ENCODE measurements at regions not wholly inside any gene's neighbourhood (a gene's known extent, or its start where the extent isn't known, plus 50 kb on each side); places are given as distances from the start of the nearest gene placed in this dataset.
"Not testable (repeated sequence)": the region's sequence is repeated elsewhere in the genome, so short reads cannot be mapped to it uniquely, and the experiment has no call there.

DNA sequence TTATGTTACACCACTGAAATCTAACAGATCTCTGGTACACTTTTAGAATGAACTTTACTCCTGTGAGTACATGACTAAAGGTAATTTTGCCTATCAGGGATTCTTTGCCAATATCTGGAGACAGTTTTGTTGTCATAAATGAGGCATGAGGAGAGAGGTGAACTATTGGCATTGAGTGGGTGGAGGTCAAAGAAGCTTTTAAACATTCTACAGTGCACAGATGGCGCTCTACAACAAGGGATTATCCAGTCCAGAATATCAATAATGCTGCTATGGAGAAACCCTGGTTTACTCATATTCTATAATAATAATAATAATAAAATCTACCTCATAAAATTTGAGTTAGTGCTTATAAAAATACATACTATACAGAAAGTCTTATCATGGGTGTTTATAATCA lies 702.3 kb downstream of the SI start:
- DNase-seq (ENCODE audit: low read depth), result no peak

GRCh38 chr3:164375538-164375937 lies 702.8 kb downstream of the SI start:
- DNase-seq (ENCODE audit: low read depth), result no peak

DNA sequence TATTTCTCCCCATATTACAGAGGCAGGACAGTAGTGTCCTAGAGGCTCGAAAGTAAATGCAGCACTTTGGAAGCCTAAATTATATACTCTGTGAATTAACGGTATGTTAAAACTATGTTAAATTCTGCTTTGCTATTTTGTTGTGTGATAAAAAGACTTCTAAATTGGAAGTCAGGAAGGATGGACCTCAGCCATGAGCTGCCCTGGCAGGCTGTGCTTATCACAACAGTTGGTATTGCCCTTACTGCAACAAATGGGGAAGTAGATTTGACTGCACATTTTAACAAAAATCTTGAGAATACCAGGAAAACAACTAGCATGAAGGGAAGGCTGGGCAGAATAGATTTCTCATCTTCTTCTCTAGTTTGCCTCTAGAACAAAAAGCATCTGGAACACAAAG lies 706.6 kb downstream of the SI start:
- no peak for DNase-seq (ENCODE audit: low read depth)

- no peak for DNase-seq (ENCODE audit: low read depth)
Observed at GRCh38 chr3:164370970-164371369, 707.3 kb downstream of the SI start.

DNA sequence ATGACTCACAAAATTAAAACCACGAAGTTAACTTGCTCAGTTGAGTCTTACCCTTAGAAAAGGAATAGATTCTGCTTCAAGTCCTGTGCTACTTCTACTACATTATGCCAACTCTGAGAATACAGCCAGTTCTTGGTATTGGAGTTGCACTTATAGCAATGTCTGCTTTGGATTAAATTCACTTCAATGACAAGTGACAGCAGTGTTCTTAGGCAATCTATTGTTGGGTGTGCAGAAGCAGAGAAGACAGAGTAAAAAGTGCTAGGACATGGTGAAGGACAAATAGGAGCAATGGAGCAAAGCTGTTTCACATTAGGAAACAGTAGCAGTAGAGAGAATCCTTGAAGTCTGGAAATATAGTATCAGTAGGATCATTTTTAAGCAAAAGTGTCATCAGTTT lies 713.1 kb downstream of the SI start:
- no peak for DNase-seq (ENCODE audit: low read depth)

- DNase-seq (ENCODE audit: low read depth), result no peak
Observed at GRCh38 chr3:164364111-164364510, 714.2 kb downstream of the SI start.

GRCh38 chr3:164360738-164361406 lies 717.4 kb downstream of the SI start:
- DNase-seq (ENCODE audit: low read depth), result no peak

DNA sequence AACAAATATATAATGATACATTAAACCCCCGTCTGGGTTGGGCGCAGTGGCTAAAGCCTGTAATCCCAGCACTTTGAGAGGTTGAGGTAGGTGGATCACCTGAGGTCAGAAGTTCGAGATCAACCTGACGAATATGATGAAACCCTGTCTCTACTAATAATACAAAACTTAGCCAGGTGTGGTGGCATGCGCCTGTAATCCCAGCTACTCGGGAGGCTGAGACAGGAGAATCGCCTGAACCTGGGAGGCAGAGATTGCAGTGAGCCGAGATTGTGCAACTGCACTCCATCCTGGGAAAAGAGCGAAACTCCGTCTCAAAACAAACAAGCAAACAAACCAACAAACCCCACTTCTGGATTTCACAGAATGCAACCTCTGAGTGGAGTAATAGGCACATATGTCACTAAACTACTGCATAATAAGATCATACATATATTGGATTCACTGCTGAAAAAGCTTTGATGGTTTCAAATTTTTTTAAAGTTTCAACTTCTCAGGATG lies 718.2 kb downstream of the SI start:
- DNase-seq (ENCODE audit: low read depth), result no peak

DNA sequence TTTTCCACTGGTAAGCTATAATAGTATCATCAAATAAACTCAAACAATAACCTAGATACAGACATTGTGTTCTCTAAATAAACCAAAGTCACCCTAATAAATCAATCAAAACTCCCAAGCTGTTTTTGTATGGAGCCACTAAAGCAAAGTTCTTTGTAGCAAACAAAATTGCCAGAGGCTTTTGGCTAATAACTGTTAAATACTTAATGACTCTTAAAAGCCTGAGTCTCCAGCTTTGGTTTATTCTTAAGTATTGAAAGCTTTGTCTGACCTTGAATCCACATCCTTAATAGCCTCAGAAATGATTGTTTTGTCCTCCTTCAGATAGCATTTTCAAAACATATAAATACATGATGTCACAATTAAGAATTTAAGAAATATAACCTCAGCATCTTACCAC lies 725.3 kb downstream of the SI start:
- DNase-seq (ENCODE audit: low read depth), result no peak

DNA sequence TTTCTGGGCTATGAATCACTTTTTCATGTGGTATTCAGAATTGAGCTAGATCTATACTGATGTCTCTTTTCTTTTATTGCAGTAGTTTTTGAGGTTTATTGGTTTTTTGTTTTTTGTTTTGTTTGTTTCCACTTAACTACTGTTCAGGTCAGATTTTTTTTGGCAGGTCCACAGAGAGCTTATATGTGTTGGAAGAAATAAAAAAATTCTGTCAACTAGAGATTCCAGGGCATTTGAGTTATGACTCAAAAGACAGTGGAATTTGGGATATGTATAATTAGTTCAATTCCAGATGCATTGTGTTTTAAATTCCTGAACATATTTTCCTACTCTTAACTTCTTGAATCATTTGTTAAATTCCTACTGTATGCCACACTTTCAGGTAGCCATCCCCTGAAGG lies 727.2 kb downstream of the SI start:
- DNase-seq (ENCODE audit: low read depth), result no peak

GRCh38 chr3:164342206-164342605 lies 736.1 kb downstream of the SI start:
- DNase-seq (ENCODE audit: low read depth), result not testable (repeated sequence)

GRCh38 chr3:164341086-164341485 lies 737.2 kb downstream of the SI start:
- DNase-seq (ENCODE audit: low read depth), result no peak

GRCh38 chr3:164340273-164340672 lies 738.0 kb downstream of the SI start:
- DNase-seq (ENCODE audit: low read depth), result no peak

DNA sequence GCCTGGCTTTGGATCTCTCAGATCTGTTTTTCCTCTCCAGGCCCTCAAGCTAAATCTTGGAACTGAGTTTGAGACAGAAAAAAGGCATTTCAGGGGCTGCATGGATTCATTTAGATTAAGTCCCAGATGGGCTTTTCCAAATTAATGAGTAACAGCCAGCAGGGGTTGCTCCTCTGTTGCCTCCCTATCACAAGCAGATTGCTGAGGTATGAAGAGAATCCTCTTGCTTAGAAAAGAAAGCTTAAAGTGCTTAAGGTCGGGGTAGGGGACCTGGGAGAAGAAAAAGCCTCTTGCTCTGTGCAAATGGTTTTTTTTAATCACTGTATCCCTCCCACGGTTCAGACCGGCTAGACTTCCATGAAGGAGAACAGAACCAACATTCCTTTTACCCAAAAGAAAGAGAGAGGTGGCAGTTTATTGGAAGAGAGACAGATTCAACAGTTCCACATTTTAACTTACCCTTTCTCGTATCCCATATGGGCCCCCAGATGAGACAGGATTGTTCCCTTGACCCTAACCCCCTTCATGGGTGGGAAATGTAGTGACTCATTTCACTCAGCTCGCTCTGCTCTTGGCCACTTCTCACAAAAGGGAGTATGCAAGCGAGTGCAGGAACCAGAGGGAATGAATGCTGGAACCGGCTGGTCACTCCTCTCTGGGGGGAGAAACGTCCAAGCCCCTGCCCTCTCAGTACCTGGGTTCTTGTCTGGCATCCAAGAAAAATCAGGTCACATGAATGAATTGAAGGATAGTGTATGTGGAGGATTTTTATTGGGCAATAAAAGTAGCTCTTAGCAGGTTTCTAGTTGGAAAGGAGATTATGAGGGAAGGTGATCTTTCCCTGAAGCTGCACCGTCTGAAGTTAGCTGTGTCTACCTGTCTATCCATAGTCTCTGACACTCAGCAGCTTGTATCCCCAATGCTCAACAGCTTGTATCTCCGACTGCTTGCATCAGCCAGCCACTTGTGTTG lies 745.2 kb downstream of the SI start:
- DNase-seq (ENCODE audit: low read depth), result no peak

DNA sequence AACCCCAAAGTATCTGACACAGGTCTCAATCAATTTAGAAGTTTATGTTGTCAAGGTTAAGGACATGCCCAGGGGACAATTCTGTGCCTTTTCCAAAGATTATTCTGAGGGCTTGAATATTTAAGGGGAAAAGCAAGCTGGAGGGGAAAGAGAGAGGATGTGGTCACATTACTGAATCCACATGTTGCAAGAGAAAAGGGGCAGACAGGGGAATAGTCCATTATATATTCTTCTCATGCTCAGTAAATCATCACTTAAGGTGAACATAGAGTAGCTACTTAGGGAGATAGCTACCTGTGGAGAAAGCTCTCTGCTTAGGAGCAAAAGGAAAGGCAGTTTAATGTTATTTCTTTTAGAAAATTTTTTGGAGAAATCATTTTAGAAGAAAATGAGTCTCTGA lies 751.6 kb downstream of the SI start:
- no peak for DNase-seq (ENCODE audit: low read depth)

- no peak for DNase-seq (ENCODE audit: low read depth)
Observed at GRCh38 chr3:164320962-164321361, 757.3 kb downstream of the SI start.

DNA sequence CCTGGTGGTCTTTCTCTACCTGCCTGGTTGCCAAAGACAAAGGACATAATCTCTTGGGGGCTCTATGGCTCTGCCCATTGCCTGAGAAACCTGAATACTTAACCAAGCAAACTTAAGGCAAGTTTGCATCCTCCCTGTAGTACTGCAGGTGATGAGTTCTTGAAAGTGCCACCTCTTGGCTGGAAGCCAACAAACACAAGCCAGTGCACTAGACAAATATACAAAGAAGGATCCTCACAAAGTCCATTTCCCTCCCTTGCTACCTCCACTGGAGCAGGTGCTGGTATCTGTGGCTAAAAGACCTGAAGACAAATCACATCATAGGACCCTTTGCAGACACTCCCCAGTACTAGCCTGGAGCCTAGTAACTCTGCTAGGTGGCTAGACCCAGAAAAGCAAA lies 772.3 kb downstream of the SI start:
- DNase-seq (ENCODE audit: low read depth), result no peak

DNA sequence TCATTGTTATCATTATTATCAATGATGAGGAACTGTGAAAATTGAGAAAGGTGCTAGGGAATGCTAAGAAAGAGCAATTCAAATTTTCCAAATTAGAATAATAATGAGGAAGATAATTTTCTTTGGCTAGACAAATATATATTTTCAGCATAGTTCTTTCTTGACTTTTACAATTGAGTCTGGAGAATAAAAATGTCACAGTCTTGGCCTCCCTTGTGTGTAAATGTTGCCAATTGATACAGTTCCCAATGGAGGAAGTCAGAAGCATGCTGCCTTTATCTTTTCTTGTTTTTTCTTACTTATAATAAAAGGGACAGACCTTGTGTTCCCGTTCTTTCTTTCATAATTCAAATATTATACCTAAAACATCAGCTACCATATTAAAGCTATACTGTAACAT lies 774.4 kb downstream of the SI start:
- no peak for DNase-seq (ENCODE audit: low read depth)

- DNase-seq (ENCODE audit: low read depth), result no peak
Observed at GRCh38 chr3:164302622-164303021, 775.7 kb downstream of the SI start.

DNA sequence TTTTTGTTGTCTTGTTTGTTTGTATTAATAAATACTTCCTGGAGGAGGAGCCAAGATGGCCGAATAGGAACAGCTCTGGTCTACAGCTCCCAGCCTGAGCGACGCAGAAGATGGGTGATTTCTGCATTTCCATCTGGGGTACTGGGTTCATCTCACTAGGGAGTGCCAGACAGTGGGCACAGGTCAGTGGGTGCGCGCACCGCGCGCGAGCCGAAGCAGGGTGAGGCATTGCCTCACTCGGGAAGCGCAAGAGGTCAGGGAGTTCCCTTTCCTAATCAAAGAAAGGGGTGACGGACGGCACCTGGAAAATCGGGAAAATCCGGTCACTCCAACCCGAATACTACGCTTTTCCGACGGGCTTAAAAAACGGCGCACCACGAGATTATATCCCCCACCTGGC lies 786.8 kb downstream of the SI start:
- DNase-seq (ENCODE audit: low read depth), result not testable (repeated sequence)

DNA sequence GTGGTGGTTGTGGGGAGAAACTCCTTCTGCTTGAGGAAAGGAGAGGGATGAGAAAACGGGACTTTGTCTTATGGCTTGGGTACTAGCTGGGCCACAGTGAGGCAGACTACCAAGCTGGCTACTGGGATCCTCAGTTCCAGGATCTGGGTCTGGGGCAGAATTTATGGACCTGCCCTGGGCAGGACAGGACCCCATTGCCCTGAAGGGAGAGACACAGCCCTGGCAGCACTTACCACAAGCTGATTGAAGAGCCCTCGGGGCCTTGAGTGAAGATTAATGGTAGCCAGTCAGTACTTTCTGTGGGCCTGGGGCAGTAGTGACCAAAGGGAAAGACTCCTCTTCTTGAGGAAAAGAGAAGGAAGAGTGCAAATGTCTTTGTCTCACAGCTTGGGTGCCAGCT lies 799.7 kb downstream of the SI start:
- DNase-seq (ENCODE audit: low read depth), result no peak

DNA sequence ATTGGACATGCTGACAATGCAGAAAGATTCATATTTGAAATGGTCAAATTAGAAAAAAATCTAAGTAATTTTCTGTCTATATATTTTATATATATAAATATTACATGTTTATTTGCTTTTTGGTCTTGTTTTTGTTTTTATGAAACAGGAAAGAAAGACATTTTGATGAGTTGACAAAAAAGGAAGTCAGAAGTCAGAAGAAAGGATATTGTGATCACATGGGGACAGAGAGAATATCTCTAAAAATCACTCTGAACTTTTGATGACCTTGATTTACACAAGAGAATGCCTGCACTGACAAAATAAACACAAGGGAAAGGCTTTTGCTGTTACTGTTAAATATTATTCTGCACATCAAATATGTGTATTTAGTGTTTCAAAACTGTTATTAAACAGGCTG lies 811.2 kb downstream of the SI start:
- DNase-seq (ENCODE audit: low read depth), result no peak

DNA sequence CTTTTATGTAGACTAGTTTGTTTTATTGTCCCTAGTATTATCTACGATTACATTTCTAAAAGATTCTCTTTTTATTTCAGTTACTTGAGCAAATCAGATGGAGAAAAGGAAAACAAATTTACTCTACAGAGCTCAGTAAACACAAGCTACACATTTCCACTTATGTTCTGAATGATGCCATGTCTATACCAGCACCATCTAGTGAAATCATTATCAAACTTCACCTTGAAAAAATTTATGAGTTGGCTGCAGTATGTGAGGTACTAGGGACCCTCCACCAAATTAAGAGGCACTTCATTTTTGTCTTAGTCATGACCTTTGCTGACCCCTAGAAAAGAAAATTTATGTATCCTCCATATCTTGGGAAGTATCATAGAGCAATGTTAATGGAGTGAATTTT lies 827.4 kb downstream of the SI start:
- no peak for DNase-seq (ENCODE audit: low read depth)

Data from GM04503 (cell line).